CD4-positive, alpha-beta T cell (primary cell): ENCODE measurements at regions not wholly inside any gene's neighbourhood (a gene's known extent, or its start where the extent isn't known, plus 50 kb on each side); places are given as distances from the start of the nearest gene placed in this dataset.
"Not testable (repeated sequence)": the region's sequence is repeated elsewhere in the genome, so short reads cannot be mapped to it uniquely, and the experiment has no call there.

ENCODE experiments used
- ATAC-seq: fragments of 200-7000 bp; cut with Tn5 transposase; one replicate; pipeline ENCODE4 v1.10.0; 2022; ENCODE audit warnings: mild to moderate bottlenecking; ENCODE audit not compliant: poor library complexity
- CTCF ChIA-PET: fragments of 350-600 bp; sonication (Branson Sonifier 250); formaldehyde crosslinking; loops from one replicate; lab custom pipeline; 2021; ENCODE audit warnings: antibody characterized with exemption, inconsistent platforms; lab: Charles Lee
- POLR2A ChIA-PET: fragments of 350-600 bp; sonication (Branson Sonifier 250); formaldehyde crosslinking; loops from one replicate; lab custom pipeline; 2021; ENCODE audit warnings: antibody characterized with exemption, inconsistent platforms; lab: Charles Lee
- DNase-seq, 14 experiments: peaks; one replicate each; pipeline ENCODE4 v3.0.0-alpha.2; 2013 to 2020; ENCODE audit warnings: mixed read lengths in 2 of 14
- H3K27ac ChIP-seq, 2 donors: one replicate each; pipeline versions ENCODE4 v1.5.1 to v1.7.0; 2013; ENCODE audit warnings: low read length in 2 of 2, low read depth in 1 of 2, mild to moderate bottlenecking in 1 of 2
- H3K27me3 ChIP-seq, 2 experiments: 1 replicate in 1 of 2; 2 replicates in 1 of 2; pipeline versions ENCODE4 v1.6.1 to v1.7.0; 2013; ENCODE audit warnings: low read length in 2 of 2, control low read depth in 1 of 2, mild to moderate bottlenecking in 1 of 2, moderate library complexity in 1 of 2; ENCODE audit not compliant: insufficient read depth in 2 of 2, control insufficient read depth in 1 of 2
- H3K36me3 ChIP-seq: one replicate; pipeline ENCODE4 v1.6.1; 2013; ENCODE audit warnings: low read length, control low read depth; ENCODE audit not compliant: insufficient read depth
- H3K4me1 ChIP-seq: one replicate; pipeline ENCODE4 v1.6.1; 2013; ENCODE audit warnings: low read length, control low read depth; ENCODE audit not compliant: insufficient read depth
- H3K4me3 ChIP-seq: one replicate; pipeline ENCODE4 v1.5.1; 2013; ENCODE audit warnings: mild to moderate bottlenecking, low read length, moderate library complexity
- H3K9me3 ChIP-seq, 2 experiments: 1 replicate in 1 of 2; 2 replicates in 1 of 2; pipeline versions ENCODE4 v1.6.1 to v1.7.0; 2013; ENCODE audit warnings: low read length in 2 of 2, mild to moderate bottlenecking in 2 of 2, control low read depth in 1 of 2, moderate library complexity in 1 of 2; ENCODE audit not compliant: control insufficient read depth in 1 of 2, insufficient read depth in 1 of 2
- H3K27ac Mint-ChIP-seq: one replicate; pipeline ENCODE4 v1.8.0; 2020; ENCODE audit warnings: mixed read lengths
- H3K27me3 Mint-ChIP-seq: one replicate; pipeline ENCODE4 v1.8.0; 2021; ENCODE audit warnings: mixed read lengths
- H3K36me3 Mint-ChIP-seq: one replicate; pipeline ENCODE4 v1.8.0; 2021; ENCODE audit warnings: low read depth, mixed read lengths
- H3K4me1 Mint-ChIP-seq: one replicate; pipeline ENCODE4 v1.8.0; 2021; ENCODE audit warnings: low read depth, mixed read lengths
- H3K4me3 Mint-ChIP-seq: one replicate; pipeline ENCODE4 v1.8.0; 2020; ENCODE audit warnings: mild to moderate bottlenecking, mixed read lengths
- H3K9me3 Mint-ChIP-seq: one replicate; pipeline ENCODE4 v1.8.0; 2020; ENCODE audit warnings: mixed read lengths
- CTCF ChIP-seq: fragments of 200-600 bp; IDR thresholded peaks from one replicate; pipeline ENCODE4 v1.8.0; 2022; ENCODE audit warnings: antibody characterized with exemption, mild to moderate bottlenecking
- intact Hi-C, 2 experiments: fragments of 100-400 bp; cut with DNase I in 1 of 2; cut with micrococcal nuclease in 1 of 2; formaldehyde crosslinking; loops; one replicate each; pipeline versions ENCODE4 v1.15.1 to v1.9.0; 2023 to 2025; cut with DNase I, micrococcal nuclease

GRCh38 chr18:42513441-42513840 is 558.4 kb downstream of the PIK3C3 start:
- H3K27ac ChIP-seq, result no peak overlapping the region
- no peaks in the 10 kb centered on the region for H3K27me3 Mint-ChIP-seq
- H3K36me3 ChIP-seq, result no peaks in the 10 kb centered on the region
- ChIA-PET POLR2A (no interaction called here), CTCF (no interaction called here)
- no peaks in the 10 kb centered on the region for H3K4me1 ChIP-seq
- intact Hi-C loops, result no loop called here
- H3K4me3 ChIP-seq, result no peak overlapping the region
- no peak for TF ChIP-seq CTCF
- no peak overlapping the region for H3K27ac Mint-ChIP-seq
- no peak overlapping the region for H3K4me3 Mint-ChIP-seq
- H3K4me1 Mint-ChIP-seq, result no peaks in the 10 kb centered on the region
- no peak for DNase-seq
- no peaks in the 10 kb centered on the region for H3K36me3 Mint-ChIP-seq
- peaks cover 2% of the 10 kb centered on the region for H3K9me3 Mint-ChIP-seq
- H3K27me3 ChIP-seq, result no peaks in the 10 kb centered on the region
- H3K9me3 ChIP-seq, result no peaks in the 10 kb centered on the region
- ATAC-seq, result no peak

DNA sequence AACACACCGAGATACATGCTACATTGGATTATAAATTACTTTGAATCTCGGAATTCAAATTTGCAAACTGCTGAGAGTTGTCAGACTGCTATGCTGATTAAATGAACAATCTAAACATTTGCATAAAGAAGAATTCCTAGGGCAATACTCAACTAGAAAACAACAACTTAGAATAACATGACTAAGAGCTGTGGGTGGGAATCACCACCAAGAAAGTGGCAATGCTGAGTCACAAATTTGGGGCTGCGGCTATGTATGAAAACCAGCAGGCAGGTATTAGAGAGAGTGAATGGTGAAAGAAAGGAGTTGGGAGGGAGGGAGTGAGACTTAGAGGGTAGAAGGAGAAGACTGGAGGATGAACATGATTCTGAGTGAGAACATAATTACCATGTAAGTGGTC is 559.5 kb downstream of the PIK3C3 start:
- Histone ChIP-seq H3K4me3 (no peak overlapping the region), H3K27ac (no peak overlapping the region), H3K4me1 (no peaks in the 10 kb centered on the region), H3K36me3 (no peaks in the 10 kb centered on the region), H3K9me3 (no peaks in the 10 kb centered on the region), H3K27me3 (no peaks in the 10 kb centered on the region)
- ChIA-PET CTCF (no interaction called here), POLR2A (no interaction called here)
- H3K27me3 Mint-ChIP-seq, result no peaks in the 10 kb centered on the region
- H3K4me3 Mint-ChIP-seq, result no peak overlapping the region
- H3K4me1 Mint-ChIP-seq, result no peaks in the 10 kb centered on the region
- no peak for TF ChIP-seq CTCF
- H3K9me3 Mint-ChIP-seq, result peaks cover 7% of the 10 kb centered on the region
- H3K27ac Mint-ChIP-seq, result no peak overlapping the region
- DNase-seq (no peak), ATAC-seq (no peak)
- no peaks in the 10 kb centered on the region for H3K36me3 Mint-ChIP-seq
- intact Hi-C loops, result no loop called here

DNA sequence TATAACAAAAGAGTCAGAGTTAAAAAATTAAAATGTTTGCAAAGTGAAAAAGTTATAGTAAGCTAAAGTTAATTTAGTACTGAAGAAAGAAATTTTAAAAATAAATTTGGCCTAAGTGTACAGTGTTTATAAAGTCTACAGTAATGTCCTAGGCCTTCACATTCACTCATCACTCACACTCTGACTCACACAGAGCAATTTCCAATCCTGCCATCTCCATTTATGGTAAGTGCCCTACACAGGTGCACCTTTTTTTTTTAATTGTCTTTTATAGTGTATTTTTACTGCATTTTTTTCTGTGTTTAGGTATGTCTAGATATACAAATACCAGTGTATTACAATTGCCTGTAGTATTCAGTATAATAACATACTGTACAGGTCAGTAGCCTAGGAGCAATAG is 562.9 kb downstream of the PIK3C3 start:
- H3K27me3 Mint-ChIP-seq, result no peaks in the 10 kb centered on the region
- Histone ChIP-seq H3K4me3 (no peak overlapping the region), H3K4me1 (no peaks in the 10 kb centered on the region), H3K9me3 (no peaks in the 10 kb centered on the region), H3K27me3 (no peaks in the 10 kb centered on the region), H3K27ac (no peak overlapping the region), H3K36me3 (no peaks in the 10 kb centered on the region)
- CTCF ChIA-PET, result no interaction called here
- no peak overlapping the region for H3K27ac Mint-ChIP-seq
- intact Hi-C loops, result no loop called here
- H3K36me3 Mint-ChIP-seq, result no peaks in the 10 kb centered on the region
- peaks cover 10% of the 10 kb centered on the region for H3K9me3 Mint-ChIP-seq
- ATAC-seq (no peak), DNase-seq (no peak)
- no peak overlapping the region for H3K4me3 Mint-ChIP-seq
- POLR2A ChIA-PET, result interaction anchor here (0.6 kb wide), 1 partner anchor 89 kb away, joined by 3 read pairs; no protein-coding TSS in a partner anchor
- no peaks in the 10 kb centered on the region for H3K4me1 Mint-ChIP-seq
- no peak for TF ChIP-seq CTCF

DNA sequence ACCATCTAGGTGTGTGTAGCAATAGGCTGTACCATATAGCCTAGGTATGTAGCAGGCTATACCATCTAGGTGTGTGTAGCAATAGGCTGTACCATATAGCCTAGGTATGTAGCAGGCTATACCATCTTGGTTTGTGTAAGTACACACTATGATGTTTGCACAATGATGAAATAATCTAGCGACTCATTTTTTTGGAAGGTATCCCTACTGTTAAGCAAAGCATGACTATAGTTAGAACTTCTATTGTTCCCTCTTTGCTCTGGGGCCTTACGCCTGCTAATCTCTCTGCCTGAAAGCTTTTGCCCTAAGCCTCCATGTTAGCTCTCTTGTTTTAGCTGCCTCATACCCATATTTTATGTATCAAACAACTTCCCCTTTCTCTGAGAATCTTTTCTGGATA is 563.3 kb downstream of the PIK3C3 start:
- H3K27me3 Mint-ChIP-seq, ATAC-seq, H3K27me3 ChIP-seq, H3K4me1 Mint-ChIP-seq, POLR2A ChIA-PET, H3K27ac ChIP-seq, intact Hi-C loops, H3K4me1 ChIP-seq, DNase-seq, H3K4me3 Mint-ChIP-seq, H3K9me3 ChIP-seq, H3K36me3 Mint-ChIP-seq, H3K36me3 ChIP-seq, H3K27ac Mint-ChIP-seq, CTCF ChIA-PET, H3K4me3 ChIP-seq: not testable (repeated sequence)
- peaks cover 10% of the 10 kb centered on the region for H3K9me3 Mint-ChIP-seq
